NT2/D1 (cell line): ENCODE measurements at regions not wholly inside any gene's neighbourhood (a gene's known extent, or its start where the extent isn't known, plus 50 kb on each side); places are given as distances from the start of the nearest gene placed in this dataset.

ENCODE experiments used
- DNase-seq: peaks from one replicate; pipeline ENCODE4 v3.0.0-alpha.2; 2011; ENCODE audit warnings: low read depth, low spot score
- H3K27me3 ChIP-seq: 2 replicates; pipeline ENCODE4 v1.6.0; 2011; ENCODE audit warnings: mild to moderate bottlenecking; ENCODE audit not compliant: insufficient read length, insufficient read depth
- H3K36me3 ChIP-seq: 2 replicates; pipeline ENCODE4 v1.6.1; 2011; ENCODE audit warnings: mild to moderate bottlenecking, low read length, mixed read lengths; ENCODE audit not compliant: insufficient read depth, insufficient read length
- H3K4me1 ChIP-seq: 2 replicates; pipeline ENCODE4 v1.5.1; 2011; ENCODE audit not compliant: insufficient read depth, insufficient read length
- H3K4me3 ChIP-seq: 2 replicates; pipeline ENCODE4 v1.5.1; 2011; ENCODE audit warnings: low read depth; ENCODE audit not compliant: insufficient read length
- H3K9ac ChIP-seq: 2 replicates; pipeline ENCODE4 v1.6.0; 2011; ENCODE audit warnings: low read depth; ENCODE audit not compliant: insufficient read length
- H3K9me3 ChIP-seq: 2 replicates; pipeline ENCODE4 v1.5.1; 2011; ENCODE audit warnings: mild to moderate bottlenecking, low read length; ENCODE audit not compliant: insufficient read depth
- SUZ12 ChIP-seq: IDR thresholded peaks from 2 replicates; pipeline ENCODE4 v1.6.1; 2011; ENCODE audit not compliant: insufficient read length, insufficient read depth; ENCODE audit errors: extremely low read depth
- YY1 ChIP-seq: IDR thresholded peaks from 2 replicates; pipeline ENCODE4 v1.6.1; 2011; ENCODE audit not compliant: insufficient read length, insufficient read depth
- ZNF274 ChIP-seq: IDR thresholded peaks from 2 replicates; pipeline ENCODE4 v1.6.1; 2011; ENCODE audit warnings: mild to moderate bottlenecking, low read depth, low read length

DNA sequence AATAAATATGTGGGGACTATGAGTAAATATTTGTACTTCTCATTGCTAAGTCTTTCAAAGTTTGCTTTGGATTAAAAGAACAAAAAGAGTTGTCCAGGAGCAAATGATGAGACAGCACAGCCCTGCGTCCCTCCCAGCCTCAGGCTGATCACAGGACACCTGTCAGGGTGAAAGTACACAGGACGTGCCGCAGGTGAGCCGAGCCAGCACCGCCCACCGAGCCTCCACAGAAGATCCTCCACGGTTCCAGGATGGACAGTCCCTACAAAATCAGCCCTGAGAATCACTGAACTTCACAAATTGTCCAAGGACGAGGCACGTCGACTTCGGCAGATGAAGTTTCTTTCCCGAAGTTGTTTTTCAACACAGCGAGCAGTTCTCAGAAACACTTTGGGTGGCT lies 661.5 kb downstream of the BRD1 start:
- no peaks in the 10 kb centered on the region for H3K36me3 ChIP-seq
- no peak for TF ChIP-seq ZNF274
- no peak for TF ChIP-seq SUZ12
- TF ChIP-seq YY1 = no peak
- no peaks in the 10 kb centered on the region; the same call in 1 of the 2 replicates for H3K9me3 ChIP-seq
- H3K27me3 ChIP-seq = no peaks in the 10 kb centered on the region
- no peak overlapping the region for H3K4me3 ChIP-seq
- peaks cover 2% of the 10 kb centered on the region for H3K4me1 ChIP-seq
- no peak overlapping the region for H3K9ac ChIP-seq
- no peak for DNase-seq

DNA sequence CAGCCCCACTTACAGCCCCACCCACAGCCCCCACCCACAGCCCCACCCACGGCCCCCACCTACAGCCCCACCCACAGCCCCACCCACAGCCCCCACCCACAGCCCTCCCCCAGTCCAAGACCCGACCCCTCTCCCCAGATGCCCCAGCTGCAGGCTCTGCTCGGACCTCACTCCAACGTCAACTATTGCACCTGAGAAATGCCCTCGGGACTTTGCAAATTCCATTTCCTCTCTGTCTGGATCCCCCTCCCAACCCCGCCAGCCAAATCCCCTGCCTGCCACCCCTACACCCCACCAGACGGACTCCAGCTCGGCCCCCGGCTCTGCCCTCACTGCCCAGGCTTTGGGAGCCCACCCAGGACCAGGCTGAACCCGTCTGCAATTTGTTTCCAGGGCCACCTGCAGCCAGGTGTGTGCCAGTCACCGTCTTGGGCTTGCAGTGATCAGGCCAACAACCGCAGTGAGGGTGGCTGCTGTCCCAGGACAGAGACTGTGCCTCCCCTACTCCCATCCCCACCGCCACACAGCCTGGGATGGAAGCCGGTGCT lies 662.8 kb downstream of the BRD1 start:
- Histone ChIP-seq H3K4me3 (no peak overlapping the region), H3K27me3 (no peaks in the 10 kb centered on the region), H3K36me3 (no peaks in the 10 kb centered on the region), H3K9me3 (no peaks in the 10 kb centered on the region; the same call in 1 of the 2 replicates), H3K4me1 (peaks cover 2% of the 10 kb centered on the region), H3K9ac (no peak overlapping the region)
- no peak for DNase-seq
- TF ChIP-seq YY1 = no peak

DNA sequence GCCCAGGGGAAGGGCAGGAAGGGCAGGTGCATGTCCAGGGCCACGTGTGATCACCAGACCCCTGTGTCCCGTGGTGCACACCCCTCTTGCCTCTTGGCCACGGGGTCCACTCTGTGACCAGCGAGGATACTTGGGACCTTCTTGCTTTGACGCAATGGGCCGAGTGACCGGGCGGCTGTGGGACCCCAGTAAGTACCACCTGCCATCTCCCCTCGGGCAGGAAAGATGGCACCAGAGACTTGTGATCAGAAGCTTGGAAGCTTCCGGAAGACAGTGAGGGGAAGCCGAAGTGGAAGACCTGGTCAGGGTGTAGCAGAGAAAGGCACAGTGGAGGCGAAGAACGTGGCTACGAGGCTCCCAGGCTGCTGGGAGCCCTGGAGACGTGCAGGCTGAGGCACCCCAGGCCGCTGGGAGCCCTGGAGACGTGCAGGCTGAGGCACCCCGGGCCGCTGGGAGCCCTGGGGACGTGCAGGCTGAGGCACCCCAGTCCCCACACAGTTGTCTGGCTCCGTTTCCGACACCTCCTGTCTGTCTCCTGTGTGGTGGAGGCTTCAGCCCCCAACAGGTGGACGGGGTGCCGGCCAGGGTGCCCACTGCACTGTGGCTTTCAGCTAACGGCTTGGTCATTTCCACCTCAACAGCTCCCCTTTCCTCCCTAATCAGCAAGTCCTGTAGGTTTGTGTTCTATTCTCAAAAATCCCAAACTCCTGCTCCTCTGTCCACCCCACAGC lies 663.5 kb downstream of the BRD1 start:
- no peak for TF ChIP-seq ZNF274
- no peaks in the 10 kb centered on the region for H3K27me3 ChIP-seq
- H3K9ac ChIP-seq = no peak overlapping the region
- H3K9me3 ChIP-seq = no peaks in the 10 kb centered on the region; the same call in 1 of the 2 replicates
- no peak for DNase-seq
- no peak overlapping the region for H3K4me3 ChIP-seq
- H3K36me3 ChIP-seq = no peaks in the 10 kb centered on the region
- H3K4me1 ChIP-seq = peaks cover 2% of the 10 kb centered on the region

DNA sequence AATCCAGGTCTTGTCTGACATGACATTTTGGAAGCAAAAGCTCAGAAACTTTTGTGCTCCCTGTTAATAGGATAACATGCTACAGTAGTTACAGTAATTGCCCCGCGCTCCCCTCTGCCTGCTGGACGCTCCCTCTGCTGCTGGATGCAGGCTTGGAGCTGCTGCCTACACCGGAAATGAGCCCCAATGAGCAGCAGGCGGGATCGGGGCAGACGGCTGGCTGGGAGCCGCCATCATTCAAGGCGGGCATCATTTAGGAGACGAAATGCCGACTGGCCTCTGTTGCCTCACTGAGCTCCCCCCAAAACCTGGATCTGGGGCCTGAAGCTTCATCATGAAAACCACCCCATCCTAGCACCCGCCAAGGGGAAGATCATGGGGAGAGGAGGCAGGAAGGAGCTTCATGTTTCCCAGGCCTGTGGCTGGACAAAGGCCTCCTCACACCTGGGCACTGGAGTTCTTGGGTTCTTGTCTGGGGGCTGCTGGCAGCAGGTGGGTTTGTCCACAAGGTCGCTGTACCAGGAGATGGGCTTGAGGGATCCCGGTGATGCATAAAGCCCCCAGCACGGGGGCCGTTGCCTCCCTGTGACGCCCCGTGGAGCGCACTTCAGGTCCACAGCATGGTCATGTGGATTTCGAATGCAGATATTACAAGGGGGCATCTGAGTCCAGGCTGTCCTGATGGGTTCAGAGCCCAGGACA lies 664.3 kb downstream of the BRD1 start:
- Histone ChIP-seq H3K4me3 (no peak overlapping the region), H3K36me3 (no peaks in the 10 kb centered on the region), H3K4me1 (peaks cover 2% of the 10 kb centered on the region), H3K27me3 (no peaks in the 10 kb centered on the region), H3K9me3 (no peaks in the 10 kb centered on the region; the same call in 1 of the 2 replicates), H3K9ac (no peak overlapping the region)
- no peak for TF ChIP-seq ZNF274
- no peak for TF ChIP-seq YY1
- TF ChIP-seq SUZ12 = no peak
- DNase-seq = no peak

DNA sequence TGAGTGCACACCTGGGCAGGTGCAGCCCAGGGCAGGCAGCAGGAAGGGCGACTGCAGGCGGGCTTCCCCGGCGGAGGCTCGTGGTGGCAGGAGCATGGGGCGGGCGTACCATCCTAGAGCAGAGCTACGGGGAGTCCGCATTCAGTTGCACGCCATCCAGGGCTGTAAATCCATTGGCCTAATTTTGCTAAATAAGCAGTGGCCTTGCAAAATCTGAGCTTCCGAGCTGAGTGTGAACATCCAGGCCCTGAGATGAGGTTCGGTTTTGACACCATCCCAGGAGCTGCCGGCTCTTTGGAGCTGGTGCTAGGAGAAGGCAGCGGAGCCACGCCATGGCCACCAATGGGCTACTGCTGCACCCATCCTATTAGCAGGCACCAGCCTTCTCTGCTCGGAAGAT lies 664.8 kb downstream of the BRD1 start:
- DNase-seq = no peak
- Histone ChIP-seq H3K4me3 (no peak overlapping the region), H3K36me3 (no peaks in the 10 kb centered on the region), H3K9ac (no peak overlapping the region), H3K27me3 (no peaks in the 10 kb centered on the region), H3K9me3 (no peaks in the 10 kb centered on the region; the same call in 1 of the 2 replicates), H3K4me1 (peaks cover 2% of the 10 kb centered on the region)
- TF ChIP-seq SUZ12 (no peak), YY1 (no peak), ZNF274 (no peak)

DNA sequence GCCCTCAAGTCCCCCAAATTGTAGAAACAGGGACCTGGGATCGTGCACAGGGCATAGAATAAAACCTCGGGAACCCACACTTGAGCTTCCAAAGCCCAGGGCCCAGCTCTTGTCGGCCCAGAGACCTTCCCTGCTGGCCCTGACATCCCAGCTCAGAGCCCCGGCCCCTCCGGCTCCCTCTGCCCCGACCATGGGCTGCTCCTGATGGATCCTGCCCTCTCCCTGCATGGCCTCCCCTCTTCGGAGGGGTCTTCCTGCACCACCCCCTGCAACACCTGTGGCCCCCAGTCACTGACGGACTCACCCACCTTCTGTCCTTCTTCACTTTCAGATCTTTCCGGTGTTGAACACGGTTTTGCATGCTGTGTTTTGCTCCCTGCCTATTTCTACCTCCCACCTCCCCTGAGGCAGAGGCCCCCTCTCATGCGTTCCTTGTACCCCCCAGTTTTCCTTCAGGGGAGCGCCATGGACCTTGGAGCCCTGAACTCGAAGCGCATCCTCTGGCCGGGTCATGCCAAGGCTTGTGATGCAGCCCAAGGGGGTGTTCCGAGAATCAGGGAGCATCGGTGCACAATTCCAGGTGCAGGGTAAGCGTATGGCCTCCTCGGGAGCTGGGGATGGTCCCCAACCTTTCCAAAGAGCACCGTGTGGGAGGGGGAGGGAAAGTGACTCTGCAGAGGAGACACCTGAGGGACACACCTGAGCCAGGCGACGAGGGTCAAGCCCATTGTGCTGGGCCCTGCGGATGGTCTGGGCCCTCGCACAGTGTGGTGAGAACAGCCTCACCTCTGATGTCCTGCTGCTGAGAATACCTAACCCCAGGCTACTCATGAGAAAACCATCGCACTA lies 666.4 kb downstream of the BRD1 start:
- no peak overlapping the region for H3K4me3 ChIP-seq
- no peak for DNase-seq
- no peaks in the 10 kb centered on the region for H3K9me3 ChIP-seq
- TF ChIP-seq SUZ12 (no peak), ZNF274 (no peak), YY1 (no peak)
- H3K27me3 ChIP-seq = no peaks in the 10 kb centered on the region
- H3K4me1 ChIP-seq = peaks cover 2% of the 10 kb centered on the region
- H3K9ac ChIP-seq = no peak overlapping the region
- H3K36me3 ChIP-seq = no peaks in the 10 kb centered on the region
